GM21717 (cell line): ENCODE measurements at regions not wholly inside any gene's neighbourhood (a gene's known extent, or its start where the extent isn't known, plus 50 kb on each side); places are given as distances from the start of the nearest gene placed in this dataset.

Source experiments
- ATAC-seq: cut with Tn5 transposase; IDR thresholded peaks from one replicate; pipeline ENCODE4 v1.9.1; 2021; ENCODE audit warnings: mild to moderate bottlenecking, moderate library complexity; ENCODE audit not compliant: unreplicated experiment

- no peak for ATAC-seq
Measured at GRCh38 chr1:5436808-5437207, 555.4 kb downstream of the NPHP4 start.

- no peak for ATAC-seq
Measured at GRCh38 chr1:5435414-5435813, 556.8 kb downstream of the NPHP4 start.

GRCh38 chr1:5432436-5432835 lies 559.8 kb downstream of the NPHP4 start:
- ATAC-seq: no peak

- ATAC-seq: no peak
Measured at GRCh38 chr1:5430911-5431697, 561.1 kb downstream of the NPHP4 start.

GRCh38 chr1:5430136-5430535 lies 562.1 kb downstream of the NPHP4 start:
- no peak for ATAC-seq

- ATAC-seq: no peak
Measured at GRCh38 chr1:5428351-5428750, 563.9 kb downstream of the NPHP4 start.

- ATAC-seq: no peak
Measured at GRCh38 chr1:5427026-5427613, 565.1 kb downstream of the NPHP4 start.

- ATAC-seq: no peak
Measured at GRCh38 chr1:5424802-5425703, 567.2 kb downstream of the NPHP4 start.

GRCh38 chr1:5423109-5423508 lies 569.1 kb downstream of the NPHP4 start:
- ATAC-seq: no peak

GRCh38 chr1:5419501-5419900 lies 572.7 kb downstream of the NPHP4 start:
- no peak for ATAC-seq

- ATAC-seq: no peak
Measured at GRCh38 chr1:5416518-5416917, 575.7 kb downstream of the NPHP4 start.

- no peak for ATAC-seq
Measured at GRCh38 chr1:5415606-5416005, 576.6 kb downstream of the NPHP4 start.

GRCh38 chr1:5410652-5411051 lies 581.6 kb downstream of the NPHP4 start:
- ATAC-seq: no peak

GRCh38 chr1:5408401-5408800 lies 583.8 kb downstream of the NPHP4 start:
- ATAC-seq: no peak

GRCh38 chr1:5405263-5405662 lies 587.0 kb downstream of the NPHP4 start:
- no peak for ATAC-seq

- no peak for ATAC-seq
Measured at GRCh38 chr1:5404412-5405203, 587.6 kb downstream of the NPHP4 start.

- ATAC-seq: no peak
Measured at GRCh38 chr1:5403935-5404334, 588.3 kb downstream of the NPHP4 start.

GRCh38 chr1:5402618-5403017 lies 589.6 kb downstream of the NPHP4 start:
- ATAC-seq: no peak

GRCh38 chr1:5399771-5400170 lies 592.5 kb downstream of the NPHP4 start:
- no peak for ATAC-seq

- no peak for ATAC-seq
Measured at GRCh38 chr1:5396593-5396992, 595.6 kb downstream of the NPHP4 start.

- no peak for ATAC-seq
Measured at GRCh38 chr1:5394111-5394510, 598.1 kb downstream of the NPHP4 start.
